ENCODE measurements at regions not wholly inside any gene's neighbourhood (a gene's known extent, or its start where the extent isn't known, plus 50 kb on each side); places are given as distances from the start of the nearest gene placed in this dataset.

GRCh38 chr11:8330896-8331295 is 67.2 kb upstream of the LMO1 start:
- TF ChIP-seq POLR2A (IDR thresholded peaks at IDR 0.05) (no peak), CTCF (IDR thresholded peaks at IDR 0.05) (no peak)

All from esophagus squamous epithelium (tissue), 4 donors.